HG03439 (cell line): ENCODE measurements at regions not wholly inside any gene's neighbourhood (a gene's known extent, or its start where the extent isn't known, plus 50 kb on each side); places are given as distances from the start of the nearest gene placed in this dataset.
"Not testable (repeated sequence)": the region's sequence is repeated elsewhere in the genome, so short reads cannot be mapped to it uniquely, and the experiment has no call there.

ENCODE experiments used
- ATAC-seq: cut with Tn5 transposase; IDR thresholded peaks from one replicate; pipeline ENCODE4 v1.9.1; 2021; ENCODE audit warnings: mild to moderate bottlenecking, moderate library complexity; ENCODE audit not compliant: unreplicated experiment

- ATAC-seq, result no peak
Measured at GRCh38 chr12:127496255-127496654, 770.7 kb upstream of the TMEM132C start.

- no peak for ATAC-seq
Measured at GRCh38 chr12:127500512-127501035, 766.4 kb upstream of the TMEM132C start.

GRCh38 chr12:127501916-127502315, 765.1 kb upstream of the TMEM132C start:
- ATAC-seq, result no peak

- no peak for ATAC-seq
Measured at GRCh38 chr12:127503246-127503645, 763.7 kb upstream of the TMEM132C start.

- ATAC-seq, result not testable (repeated sequence)
Measured at GRCh38 chr12:127503996-127504395, 763.0 kb upstream of the TMEM132C start.

GRCh38 chr12:127504874-127505273, 762.1 kb upstream of the TMEM132C start:
- no peak for ATAC-seq

GRCh38 chr12:127507341-127507740, 759.6 kb upstream of the TMEM132C start:
- ATAC-seq, result no peak

GRCh38 chr12:127509066-127509778, 757.7 kb upstream of the TMEM132C start:
- no peak for ATAC-seq

- ATAC-seq, result no peak
Measured at GRCh38 chr12:127515941-127516340, 751.0 kb upstream of the TMEM132C start.

- ATAC-seq, result no peak
Measured at GRCh38 chr12:127516467-127516866, 750.5 kb upstream of the TMEM132C start.

- ATAC-seq, result no peak
Measured at GRCh38 chr12:127519779-127520178, 747.2 kb upstream of the TMEM132C start.

- no peak for ATAC-seq
Measured at GRCh38 chr12:127526925-127527324, 740.0 kb upstream of the TMEM132C start.

- ATAC-seq, result no peak
Measured at GRCh38 chr12:127528551-127528950, 738.4 kb upstream of the TMEM132C start.

GRCh38 chr12:127531542-127531941, 735.4 kb upstream of the TMEM132C start:
- ATAC-seq, result no peak

GRCh38 chr12:127533353-127533752, 733.6 kb upstream of the TMEM132C start:
- ATAC-seq, result no peak

GRCh38 chr12:127536833-127537428, 730.0 kb upstream of the TMEM132C start:
- no peak for ATAC-seq

- ATAC-seq, result no peak
Measured at GRCh38 chr12:127538316-127538715, 728.7 kb upstream of the TMEM132C start.

GRCh38 chr12:127539226-127539858, 727.6 kb upstream of the TMEM132C start:
- no peak for ATAC-seq

GRCh38 chr12:127542391-127542790, 724.6 kb upstream of the TMEM132C start:
- no peak for ATAC-seq

GRCh38 chr12:127542931-127543330, 724.0 kb upstream of the TMEM132C start:
- ATAC-seq, result no peak

- no peak for ATAC-seq
Measured at GRCh38 chr12:127546721-127547505, 720.1 kb upstream of the TMEM132C start.
